Left ventricle myocardium inferior (tissue), 1 donor: ENCODE measurements at regions not wholly inside any gene's neighbourhood (a gene's known extent, or its start where the extent isn't known, plus 50 kb on each side); places are given as distances from the start of the nearest gene placed in this dataset.
A peak's percentile ranks its signal among the peaks of the same experiment; 100 is the strongest.

Experiments used
- DNase-seq: peaks from one replicate; pipeline ENCODE4 v3.0.0-alpha.2; 2020
- H3K27ac ChIP-seq: fragments of 200-600 bp; replicated peaks from 2 replicates; pipeline ENCODE4 v1.8.0; 2021
- H3K27me3 ChIP-seq: fragments of 200-600 bp; 2 replicates; pipeline ENCODE4 v1.8.0; 2021; ENCODE audit warnings: low read depth
- H3K36me3 ChIP-seq: fragments of 200-600 bp; 2 replicates; pipeline ENCODE4 v1.8.0; 2021
- H3K4me1 ChIP-seq: fragments of 200-600 bp; 2 replicates; pipeline ENCODE4 v1.8.0; 2021
- H3K4me3 ChIP-seq: fragments of 200-600 bp; 2 replicates; pipeline ENCODE4 v1.8.0; 2021; ENCODE audit warnings: mild to moderate bottlenecking, moderate library complexity
- H3K9me3 ChIP-seq: fragments of 200-600 bp; replicated peaks from 2 replicates; pipeline ENCODE4 v1.8.0; 2021
- intact Hi-C: fragments of 100-400 bp; cut with micrococcal nuclease; formaldehyde crosslinking; loops from one replicate; pipeline ENCODE4 v1.11.0; 2022
- TF ChIP-seq, protein P1 (sequence below): fragments of 200-600 bp; IDR thresholded peaks from 2 replicates; pipeline ENCODE4 v1.8.0; 2021; ENCODE audit warnings: antibody characterized with exemption, mild to moderate bottlenecking, borderline replicate concordance
- donor health status: DM: no; HTN: yes; CAD: no; lungs with severe emphysema.

DNA sequence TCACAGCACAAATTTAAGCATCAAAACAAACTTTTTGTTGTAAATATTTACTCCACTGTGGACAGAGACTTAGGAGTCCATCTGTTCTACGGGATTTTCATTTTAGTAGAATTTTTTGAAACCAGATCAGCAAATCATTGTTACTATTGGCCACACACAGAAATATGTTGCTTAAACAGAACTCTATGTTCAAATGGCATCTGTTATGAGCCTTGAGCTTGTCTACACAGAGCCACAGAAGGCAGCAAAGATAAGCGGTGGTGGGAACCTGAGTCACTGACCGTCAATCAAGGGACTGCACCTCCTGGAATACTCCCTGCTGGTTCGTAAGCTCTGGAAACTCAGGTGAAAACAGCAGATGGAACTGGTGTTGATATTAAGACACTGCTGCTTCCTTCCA lies 156.8 kb downstream of the TMEM200C start:
- TF ChIP-seq, protein P1, sequence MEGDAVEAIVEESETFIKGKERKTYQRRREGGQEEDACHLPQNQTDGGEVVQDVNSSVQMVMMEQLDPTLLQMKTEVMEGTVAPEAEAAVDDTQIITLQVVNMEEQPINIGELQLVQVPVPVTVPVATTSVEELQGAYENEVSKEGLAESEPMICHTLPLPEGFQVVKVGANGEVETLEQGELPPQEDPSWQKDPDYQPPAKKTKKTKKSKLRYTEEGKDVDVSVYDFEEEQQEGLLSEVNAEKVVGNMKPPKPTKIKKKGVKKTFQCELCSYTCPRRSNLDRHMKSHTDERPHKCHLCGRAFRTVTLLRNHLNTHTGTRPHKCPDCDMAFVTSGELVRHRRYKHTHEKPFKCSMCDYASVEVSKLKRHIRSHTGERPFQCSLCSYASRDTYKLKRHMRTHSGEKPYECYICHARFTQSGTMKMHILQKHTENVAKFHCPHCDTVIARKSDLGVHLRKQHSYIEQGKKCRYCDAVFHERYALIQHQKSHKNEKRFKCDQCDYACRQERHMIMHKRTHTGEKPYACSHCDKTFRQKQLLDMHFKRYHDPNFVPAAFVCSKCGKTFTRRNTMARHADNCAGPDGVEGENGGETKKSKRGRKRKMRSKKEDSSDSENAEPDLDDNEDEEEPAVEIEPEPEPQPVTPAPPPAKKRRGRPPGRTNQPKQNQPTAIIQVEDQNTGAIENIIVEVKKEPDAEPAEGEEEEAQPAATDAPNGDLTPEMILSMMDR = no peak
- DNase-seq = no peak
- intact Hi-C loops = no loop called here

DNA sequence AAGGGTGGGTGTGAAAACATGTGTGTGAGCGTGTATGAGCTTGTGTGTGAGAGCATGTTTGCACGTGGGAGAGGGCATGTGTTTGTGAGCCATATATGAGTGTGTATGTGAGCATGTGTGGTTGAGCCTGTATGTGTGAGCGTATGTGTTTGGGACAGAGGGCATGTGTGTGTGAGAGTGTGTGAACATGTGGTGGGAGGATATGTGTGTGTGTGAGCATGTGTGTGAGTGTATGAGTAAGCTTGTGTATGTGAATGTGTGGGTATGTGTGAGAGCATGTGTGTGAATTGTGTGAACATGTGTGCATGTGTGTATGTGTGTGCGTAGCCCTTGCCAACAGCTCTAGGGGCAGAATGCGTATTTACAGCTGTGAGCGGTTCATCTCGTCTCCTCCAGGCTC lies 163.0 kb downstream of the TMEM200C start:
- H3K4me1 ChIP-seq = no peaks in the 10 kb centered on the region
- DNase-seq = no peak
- H3K27ac ChIP-seq = no peak overlapping the region
- no peak overlapping the region for H3K4me3 ChIP-seq
- TF ChIP-seq, protein P1 = no peak
- peaks cover 20% of the 10 kb centered on the region for H3K27me3 ChIP-seq
- no peaks in the 10 kb centered on the region for H3K36me3 ChIP-seq
- intact Hi-C loops = no loop called here
- H3K9me3 ChIP-seq = no peaks in the 10 kb centered on the region

More for the DNA sequence above, 156.8 kb downstream of the TMEM200C start:
- no peaks in the 10 kb centered on the region for H3K36me3 ChIP-seq
- H3K9me3 ChIP-seq = no peaks in the 10 kb centered on the region
- H3K27ac ChIP-seq = no peak overlapping the region
- peaks cover 29% of the 10 kb centered on the region for H3K27me3 ChIP-seq
- no peak overlapping the region for H3K4me3 ChIP-seq
- H3K4me1 ChIP-seq = no peaks in the 10 kb centered on the region

DNA sequence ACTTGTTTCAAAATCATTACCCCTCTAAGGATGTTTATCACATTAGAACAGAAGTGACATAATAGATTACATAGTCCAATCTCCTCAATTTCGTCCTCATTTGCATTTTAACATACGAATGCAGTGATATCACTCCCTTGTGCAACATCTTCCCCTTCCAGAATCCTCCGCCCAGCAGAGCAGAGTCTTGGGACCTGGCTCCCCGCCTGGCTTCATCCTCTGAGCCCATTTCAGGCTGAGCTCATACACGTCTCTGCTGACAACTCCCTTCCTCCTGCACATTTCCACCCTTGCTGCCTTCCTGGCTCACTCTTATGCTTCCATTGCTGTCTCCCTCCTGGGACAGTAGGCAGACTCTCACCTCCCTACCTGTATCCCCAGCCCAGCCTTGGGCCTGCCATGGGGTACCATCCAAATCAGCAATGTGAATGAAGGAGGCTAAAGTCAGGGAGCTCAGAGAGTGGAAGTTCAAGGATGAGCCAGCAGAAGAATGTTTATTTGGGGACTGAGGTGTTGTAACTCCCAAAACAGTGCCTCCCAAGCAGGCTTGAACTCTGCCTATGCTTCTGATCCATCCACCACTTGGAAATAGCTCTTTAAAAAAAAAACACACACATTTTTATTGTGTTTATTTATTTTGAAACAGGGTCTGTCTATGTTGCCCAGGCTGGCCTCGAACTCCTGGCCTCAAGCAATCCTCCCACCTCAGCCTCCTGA lies 165.2 kb downstream of the TMEM200C start:
- peak; percentile 52 for DNase-seq
- no peaks in the 10 kb centered on the region for H3K4me1 ChIP-seq
- no peak overlapping the region for H3K27ac ChIP-seq
- H3K4me3 ChIP-seq = no peak overlapping the region
- no peaks in the 10 kb centered on the region for H3K36me3 ChIP-seq
- H3K27me3 ChIP-seq = peaks cover 12% of the 10 kb centered on the region
- intact Hi-C loops = no loop called here
- TF ChIP-seq, protein P1 = no peak
- H3K9me3 ChIP-seq = no peaks in the 10 kb centered on the region

DNA sequence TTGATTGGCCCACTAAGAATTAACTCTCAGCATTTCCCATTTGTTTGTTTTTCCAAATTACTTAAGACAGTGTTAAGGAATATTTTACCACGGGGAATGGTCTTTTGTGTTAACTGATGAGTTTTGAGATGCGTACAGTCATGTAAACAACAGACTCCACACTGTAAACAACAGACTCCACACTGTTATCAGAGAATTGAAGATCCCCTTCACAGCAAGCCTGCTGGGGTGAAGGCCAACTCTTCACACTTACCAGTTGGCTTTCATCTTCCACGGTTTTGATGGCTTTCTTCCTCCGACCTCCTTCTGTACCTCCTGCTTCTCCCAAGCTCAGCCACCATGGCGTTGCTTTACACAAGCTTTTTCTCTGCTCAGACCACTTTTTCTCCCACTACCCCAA lies 166.8 kb downstream of the TMEM200C start:
- no peaks in the 10 kb centered on the region for H3K36me3 ChIP-seq
- no peak overlapping the region for H3K27ac ChIP-seq
- TF ChIP-seq, protein P1 = no peak
- peaks cover 12% of the 10 kb centered on the region for H3K27me3 ChIP-seq
- no peak overlapping the region for H3K4me3 ChIP-seq
- intact Hi-C loops = no loop called here
- DNase-seq = no peak
- no peaks in the 10 kb centered on the region for H3K4me1 ChIP-seq
- H3K9me3 ChIP-seq = no peaks in the 10 kb centered on the region

DNA sequence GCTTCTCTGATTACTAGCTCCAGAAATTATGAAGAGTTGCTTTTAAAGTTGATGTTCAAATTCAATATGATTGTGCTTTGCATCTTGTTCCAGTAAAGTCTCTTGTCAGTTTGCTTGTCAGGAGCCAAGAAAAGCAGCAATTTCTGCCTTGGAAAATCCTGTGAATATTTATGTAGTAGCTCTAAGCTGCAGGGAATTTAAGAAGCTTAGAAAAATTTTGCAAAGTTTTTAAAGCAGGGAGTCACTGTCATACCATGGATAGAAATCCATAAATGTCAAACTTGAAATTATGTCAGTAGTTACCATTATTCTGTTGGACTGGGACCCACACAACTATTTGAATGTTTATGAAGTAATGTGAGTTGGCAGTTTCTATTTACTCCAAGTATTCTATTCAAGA lies 169.3 kb downstream of the TMEM200C start:
- no peak for DNase-seq
- no peaks in the 10 kb centered on the region for H3K9me3 ChIP-seq
- H3K27me3 ChIP-seq = no peaks in the 10 kb centered on the region
- TF ChIP-seq, protein P1 = no peak
- no peaks in the 10 kb centered on the region for H3K4me1 ChIP-seq
- no peak overlapping the region for H3K4me3 ChIP-seq
- H3K27ac ChIP-seq = no peak overlapping the region
- intact Hi-C loops = no loop called here
- H3K36me3 ChIP-seq = no peaks in the 10 kb centered on the region
